IMR-90 (cell line): ENCODE measurements at regions not wholly inside any gene's neighbourhood (a gene's known extent, or its start where the extent isn't known, plus 50 kb on each side); places are given as distances from the start of the nearest gene placed in this dataset.
A peak's percentile ranks its signal among the peaks of the same experiment; 100 is the strongest.

Experiments
- ATAC-seq: fragments of 200-7000 bp; cut with Tn5 transposase; 2 replicates; pipeline ENCODE4 v1.9.1; 2020; ENCODE audit warnings: low read depth, mild to moderate bottlenecking, moderate library complexity
- BruUV-seq: library from RNA; stranded (reverse); fragments of 400-500 nt; replicated peaks from 2 replicates; lab custom pipeline; 2021; lab: Mats Ljungman, UMichigan
- CTCF ChIA-PET: fragments of 300-600 bp; formaldehyde crosslinking; extraction: SDS; loops from one replicate; lab custom pipeline; 2021; ENCODE audit warnings: antibody characterized with exemption; lab: Yijun Ruan, JAX
- POLR2A ChIA-PET: fragments of 300-600 bp; sonication (Branson Sonifier 250); formaldehyde crosslinking; loops from one replicate; lab custom pipeline; 2022; ENCODE audit warnings: antibody characterized with exemption; ENCODE audit not compliant: unreplicated experiment; lab: Charles Lee
- DNase-seq: peaks from one replicate; pipeline ENCODE4 v3.0.0; 2013
- H2AFZ ChIP-seq: replicated peaks from 2 replicates; pipeline ENCODE3; 2013; ENCODE audit warnings: low read length, mild to moderate bottlenecking; ENCODE audit not compliant: poor library complexity
- H2AK5ac ChIP-seq: 2 replicates; pipeline ENCODE4 v1.6.1; 2013; ENCODE audit warnings: low read depth, low read length, inconsistent platforms
- H2AK9ac ChIP-seq: replicated peaks from 2 replicates; pipeline ENCODE3; 2013; ENCODE audit warnings: mild to moderate bottlenecking, low read depth, low read length, moderate library complexity; ENCODE audit not compliant: poor library complexity
- H2BK120ac ChIP-seq: 2 replicates; pipeline ENCODE4 v1.6.1; 2013; ENCODE audit warnings: low read depth, low read length, inconsistent platforms
- H2BK15ac ChIP-seq: 3 replicates; pipeline ENCODE4 v1.6.1; 2013; ENCODE audit warnings: low read depth, low read length, inconsistent platforms
- H2BK20ac ChIP-seq: 2 replicates; pipeline ENCODE4 v1.6.1; 2013; ENCODE audit warnings: low read depth, mild to moderate bottlenecking, inconsistent platforms, low read length, moderate library complexity
- H2BK5ac ChIP-seq: 2 replicates; pipeline ENCODE4 v1.6.1; 2013; ENCODE audit warnings: mild to moderate bottlenecking, low read depth, low read length, inconsistent platforms; ENCODE audit not compliant: poor library complexity, severe bottlenecking
- H3K14ac ChIP-seq: replicated peaks from 2 replicates; pipeline ENCODE4 v1.6.1; 2013; ENCODE audit warnings: low read depth, low read length, inconsistent platforms
- H3K18ac ChIP-seq: 2 replicates; pipeline ENCODE4 v1.6.1; 2013; ENCODE audit warnings: low read depth, low read length, control low read depth
- H3K23ac ChIP-seq: 2 replicates; pipeline ENCODE4 v1.6.1; 2013; ENCODE audit warnings: low read depth, low read length, inconsistent platforms
- H3K27ac ChIP-seq: 2 replicates; pipeline ENCODE4 v1.5.1; 2013; ENCODE audit warnings: mild to moderate bottlenecking, control low read depth, low read length; ENCODE audit not compliant: insufficient read depth
- H3K27me3 ChIP-seq: 2 replicates; pipeline ENCODE4 v1.6.1; 2013; ENCODE audit warnings: low read length; ENCODE audit not compliant: control insufficient read depth, insufficient read depth
- H3K36me3 ChIP-seq: 2 replicates; pipeline ENCODE4 v1.6.1; 2013; ENCODE audit warnings: low read length, mixed read lengths; ENCODE audit not compliant: control insufficient read depth, insufficient read depth
- H3K4ac ChIP-seq: 2 replicates; pipeline ENCODE4 v1.6.1; 2013; ENCODE audit warnings: low read depth, low read length, inconsistent platforms
- H3K4me1 ChIP-seq: 2 replicates; pipeline ENCODE4 v1.6.1; 2013; ENCODE audit warnings: low read length, mixed read lengths; ENCODE audit not compliant: control insufficient read depth, insufficient read depth
- H3K4me2 ChIP-seq: 2 replicates; pipeline ENCODE4 v1.6.1; 2013; ENCODE audit warnings: low read depth, mild to moderate bottlenecking, control low read depth, low read length, moderate library complexity
- H3K4me3 ChIP-seq: 2 replicates; pipeline ENCODE4 v1.5.1; 2013; ENCODE audit warnings: low read depth, mild to moderate bottlenecking, control low read depth, low read length, moderate library complexity; ENCODE audit not compliant: insufficient read depth
- H3K56ac ChIP-seq: 2 replicates; pipeline ENCODE4 v1.6.1; 2013; ENCODE audit warnings: low read length, inconsistent platforms; ENCODE audit not compliant: insufficient read depth; ENCODE audit errors: extremely low read depth
- H3K79me1 ChIP-seq, 2 experiments: 2 replicates each; pipeline ENCODE4 v1.6.1; 2013; ENCODE audit warnings: low read length in 2 of 2, inconsistent platforms in 1 of 2, low read depth in 1 of 2
- H3K9ac ChIP-seq: 2 replicates; pipeline ENCODE4 v1.6.1; 2013; ENCODE audit warnings: low read depth, low read length, control low read depth
- H3K9me1 ChIP-seq: 2 replicates; pipeline ENCODE4 v1.6.1; 2013; ENCODE audit warnings: low read length, inconsistent platforms; ENCODE audit not compliant: insufficient read depth
- H3K9me3 ChIP-seq: 2 replicates; pipeline ENCODE4 v1.6.1; 2013; ENCODE audit warnings: low read length; ENCODE audit not compliant: control insufficient read depth, insufficient read depth
- H4K20me1 ChIP-seq: 2 replicates; pipeline ENCODE4 v1.6.1; 2013; ENCODE audit warnings: low read length, inconsistent platforms; ENCODE audit not compliant: insufficient read depth
- H4K5ac ChIP-seq: 2 replicates; pipeline ENCODE4 v1.6.1; 2013; ENCODE audit warnings: mild to moderate bottlenecking, low read depth, low read length, control low read depth
- H4K8ac ChIP-seq, 2 experiments: 2 replicates each; pipeline ENCODE4 v1.6.1; 2013; ENCODE audit warnings: low read depth in 2 of 2, low read length in 2 of 2, control low read depth in 1 of 2, inconsistent platforms in 1 of 2
- H4K91ac ChIP-seq: 2 replicates; pipeline ENCODE4 v1.6.1; 2013; ENCODE audit warnings: low read depth, low read length, inconsistent platforms; ENCODE audit not compliant: insufficient read depth
- BHLHE40 ChIP-seq: fragments of 150-350 bp; IDR thresholded peaks from 2 replicates; pipeline ENCODE4 v1.6.1; 2016; ENCODE audit warnings: mild to moderate bottlenecking, low read depth, low read length
- CHD1 ChIP-seq: IDR thresholded peaks from 2 replicates; pipeline ENCODE4 v1.6.1; 2012; ENCODE audit warnings: low read depth, low read length, improper control_type of control experiment
- ELK1 ChIP-seq: fragments of 150-350 bp; IDR thresholded peaks from 2 replicates; pipeline ENCODE4 v1.6.1; 2016; ENCODE audit warnings: low read depth, mild to moderate bottlenecking, low read length, moderate library complexity, borderline replicate concordance
- FOS ChIP-seq: fragments of 150-350 bp; IDR thresholded peaks from 2 replicates; pipeline ENCODE4 v1.6.1; 2016; ENCODE audit warnings: low read depth, low read length
- MAFK ChIP-seq: IDR thresholded peaks from 2 replicates; pipeline ENCODE4 v1.6.1; 2012; ENCODE audit warnings: low read depth, low read length, improper control_type of control experiment
- MAZ ChIP-seq: IDR thresholded peaks from 2 replicates; pipeline ENCODE4 v1.6.1; 2012; ENCODE audit warnings: low read depth, mild to moderate bottlenecking, low read length, improper control_type of control experiment, moderate library complexity, borderline replicate concordance
- NFE2L2 ChIP-seq: fragments of 150-350 bp; IDR thresholded peaks from 2 replicates; pipeline ENCODE4 v1.6.1; 2016; ENCODE audit warnings: low read depth, mild to moderate bottlenecking, low read length
- POLR2A ChIP-seq: IDR thresholded peaks from 2 replicates; pipeline ENCODE4 v1.6.1; 2012; ENCODE audit warnings: mild to moderate bottlenecking, low read depth, low read length
- RAD21 ChIP-seq: IDR thresholded peaks from 2 replicates; pipeline ENCODE4 v1.6.1; 2012; ENCODE audit warnings: low read length, improper control_type of control experiment
- RCOR1 ChIP-seq: IDR thresholded peaks from 2 replicates; pipeline ENCODE4 v1.6.1; 2012; ENCODE audit warnings: mild to moderate bottlenecking, low read length, improper control_type of control experiment; ENCODE audit not compliant: insufficient replicate concordance
- RFX5 ChIP-seq: IDR thresholded peaks from 2 replicates; pipeline ENCODE4 v1.8.0; 2012; ENCODE audit warnings: low read depth, mild to moderate bottlenecking, low read length, moderate library complexity
- SMC3 ChIP-seq: fragments of 150-350 bp; IDR thresholded peaks from 2 replicates; pipeline ENCODE4 v1.6.1; 2016; ENCODE audit warnings: low read depth, mild to moderate bottlenecking, antibody characterized with exemption, low read length, moderate library complexity
- WGBS, 2 experiments: methylation state at CpG; one replicate each; pipeline versions ENCODE4 v1.1.5 to v1.1.7; 2013; ENCODE audit warnings: missing lambda C conversion rate in 2 of 2; ENCODE audit not compliant: insufficient read length in 1 of 2; ENCODE audit errors: extremely low coverage in 2 of 2; 5-methylcytosine and 5-hydroxymethylcytosine counted together
- dilution Hi-C: fragments of 300-500 bp; cut with HindIII; formaldehyde crosslinking; loops from one replicate; pipeline ENCODE4 v1.14.3; 2018; ENCODE audit warnings: low sequenced_read_pairs; ENCODE audit not compliant: unreplicated experiment
- in situ Hi-C: fragments of 300-500 bp; cut with MboI; formaldehyde crosslinking; loops from 3 replicates; pipeline ENCODE4 v1.14.3; 2019; ENCODE audit warnings: low sequenced_read_pairs, inconsistent platforms, mixed read lengths
- intact Hi-C: fragments of 100-400 bp; cut with micrococcal nuclease; formaldehyde crosslinking; loops from 2 replicates; pipeline ENCODE4 v1.10.0; 2022
- TF ChIP-seq, protein P1 (sequence below): conservative IDR thresholded peaks from 2 replicates; pipeline ENCODE4 v1.5.1; 2012; ENCODE audit warnings: mild to moderate bottlenecking, low read depth, low read length, improper control_type of control experiment

DNA sequence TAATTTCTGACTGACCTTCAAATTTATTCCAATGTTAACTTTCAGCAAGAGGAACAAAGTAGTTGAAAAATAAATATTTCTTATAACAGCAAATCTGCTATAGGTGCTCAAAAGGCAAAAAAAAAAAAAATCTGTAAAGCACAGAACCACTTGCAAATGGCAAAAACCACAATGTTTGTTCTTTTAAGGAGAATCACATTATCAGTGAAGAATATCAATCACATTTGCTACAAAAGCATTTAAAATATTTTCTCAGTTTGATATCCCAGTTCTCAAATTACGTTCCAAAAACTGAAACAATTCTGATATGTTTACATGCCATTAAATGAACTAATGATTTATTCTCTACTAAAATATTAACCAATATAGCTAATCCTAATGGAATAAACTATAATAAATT, 163.3 kb downstream of the METTL4 start:
- H3K14ac ChIP-seq, result no peak overlapping the region
- H3K9me1 ChIP-seq, result peaks cover 6% of the 10 kb centered on the region
- dilution Hi-C loops (no loop called here), intact Hi-C loops (no loop called here), in situ Hi-C loops (no loop called here)
- H3K56ac ChIP-seq, result no peak overlapping the region
- H3K79me1 ChIP-seq, result peaks cover 0 to 4% of the 10 kb centered on the region in 2 experiments; a peak in 1 of 4 replicates
- H2BK120ac ChIP-seq, result peak overlapping the region; percentile 32; the same call in 1 of the 2 replicates
- H3K9ac ChIP-seq, result no peak overlapping the region
- no peak overlapping the region for H2BK20ac ChIP-seq
- H2AK5ac ChIP-seq, result no peak overlapping the region
- H4K91ac ChIP-seq, result no peak overlapping the region
- no peak overlapping the region for H4K8ac ChIP-seq
- ChIA-PET CTCF (no interaction called here), POLR2A (no interaction called here)
- H3K4me1 ChIP-seq, result peaks cover 5% of the 10 kb centered on the region
- no peak overlapping the region for H3K4me2 ChIP-seq
- ATAC-seq (no peak), DNase-seq (no peak)
- no peak overlapping the region for H2AK9ac ChIP-seq
- H3K4ac ChIP-seq, result 0 out of 2 replicates have a peak overlapping the region, but pooled peaks have one; percentile 2
- no peak overlapping the region for H4K5ac ChIP-seq
- H2BK5ac ChIP-seq, result no peak overlapping the region
- H3K23ac ChIP-seq, result no peak overlapping the region
- no peak overlapping the region for H2BK15ac ChIP-seq
- H2AFZ ChIP-seq, result no peak overlapping the region
- no peaks in the 10 kb centered on the region for H3K36me3 ChIP-seq
- no peak overlapping the region for H3K4me3 ChIP-seq
- H4K20me1 ChIP-seq, result no peaks in the 10 kb centered on the region
- H3K9me3 ChIP-seq, result no peaks in the 10 kb centered on the region
- TF ChIP-seq POLR2A (no peak), MAFK (no peak), NFE2L2 (no peak), RCOR1 (no peak), BHLHE40 (no peak), CHD1 (no peak), FOS (no peak), RFX5 (no peak), SMC3 (no peak), ELK1 (no peak), RAD21 (no peak), MAZ (no peak)
- TF ChIP-seq, protein P1, sequence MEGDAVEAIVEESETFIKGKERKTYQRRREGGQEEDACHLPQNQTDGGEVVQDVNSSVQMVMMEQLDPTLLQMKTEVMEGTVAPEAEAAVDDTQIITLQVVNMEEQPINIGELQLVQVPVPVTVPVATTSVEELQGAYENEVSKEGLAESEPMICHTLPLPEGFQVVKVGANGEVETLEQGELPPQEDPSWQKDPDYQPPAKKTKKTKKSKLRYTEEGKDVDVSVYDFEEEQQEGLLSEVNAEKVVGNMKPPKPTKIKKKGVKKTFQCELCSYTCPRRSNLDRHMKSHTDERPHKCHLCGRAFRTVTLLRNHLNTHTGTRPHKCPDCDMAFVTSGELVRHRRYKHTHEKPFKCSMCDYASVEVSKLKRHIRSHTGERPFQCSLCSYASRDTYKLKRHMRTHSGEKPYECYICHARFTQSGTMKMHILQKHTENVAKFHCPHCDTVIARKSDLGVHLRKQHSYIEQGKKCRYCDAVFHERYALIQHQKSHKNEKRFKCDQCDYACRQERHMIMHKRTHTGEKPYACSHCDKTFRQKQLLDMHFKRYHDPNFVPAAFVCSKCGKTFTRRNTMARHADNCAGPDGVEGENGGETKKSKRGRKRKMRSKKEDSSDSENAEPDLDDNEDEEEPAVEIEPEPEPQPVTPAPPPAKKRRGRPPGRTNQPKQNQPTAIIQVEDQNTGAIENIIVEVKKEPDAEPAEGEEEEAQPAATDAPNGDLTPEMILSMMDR, result no peak
- H3K18ac ChIP-seq, result no peak overlapping the region
- H3K27ac ChIP-seq, result no peak overlapping the region
- no CpG with 5 or more reads among the region's 1 CpG for WGBS, 2 experiments
- H3K27me3 ChIP-seq, result no peaks in the 10 kb centered on the region
- BruUV-seq, result no TSS peak
